ENCODE measurements at regions not wholly inside any gene's neighbourhood (a gene's known extent, or its start where the extent isn't known, plus 50 kb on each side); places are given as distances from the start of the nearest gene placed in this dataset.

DNA sequence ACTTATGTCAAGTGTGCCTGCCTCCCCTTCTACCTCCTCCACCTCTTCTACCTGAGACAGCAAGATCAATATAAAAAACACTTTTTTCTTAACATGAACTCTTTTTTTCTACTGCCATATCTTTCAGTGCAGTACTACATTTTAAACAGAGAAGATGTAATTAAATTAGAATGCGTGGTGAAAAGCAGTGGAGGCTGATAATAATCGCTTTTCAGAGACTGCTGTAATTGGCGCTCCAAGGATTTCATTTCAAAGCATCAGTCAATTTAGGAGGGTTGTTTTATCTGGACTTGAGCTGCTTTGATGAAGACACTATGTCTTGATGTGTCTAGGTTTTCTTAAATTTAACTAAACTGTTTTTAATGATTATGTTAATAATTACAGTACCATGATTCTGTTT, 85.3 kb upstream of the CRBN start:
- WGBS, 2 donors: 79% methylated on average over 3 of the region's 3 CpGs
- Histone ChIP-seq H3K9me3 (no peaks in the 10 kb centered on the region), H3K4me1 (no peaks in the 10 kb centered on the region), H3K27ac (no peak overlapping the region), H3K27me3 (peaks cover 0 to 9% (median 0%) of the 10 kb centered on the region in 7 donors), H3K4me3 (no peak overlapping the region), H3K36me3 (no peaks in the 10 kb centered on the region)
- no peak for DNase-seq
- ATAC-seq: no peak
- TF ChIP-seq, protein P1, sequence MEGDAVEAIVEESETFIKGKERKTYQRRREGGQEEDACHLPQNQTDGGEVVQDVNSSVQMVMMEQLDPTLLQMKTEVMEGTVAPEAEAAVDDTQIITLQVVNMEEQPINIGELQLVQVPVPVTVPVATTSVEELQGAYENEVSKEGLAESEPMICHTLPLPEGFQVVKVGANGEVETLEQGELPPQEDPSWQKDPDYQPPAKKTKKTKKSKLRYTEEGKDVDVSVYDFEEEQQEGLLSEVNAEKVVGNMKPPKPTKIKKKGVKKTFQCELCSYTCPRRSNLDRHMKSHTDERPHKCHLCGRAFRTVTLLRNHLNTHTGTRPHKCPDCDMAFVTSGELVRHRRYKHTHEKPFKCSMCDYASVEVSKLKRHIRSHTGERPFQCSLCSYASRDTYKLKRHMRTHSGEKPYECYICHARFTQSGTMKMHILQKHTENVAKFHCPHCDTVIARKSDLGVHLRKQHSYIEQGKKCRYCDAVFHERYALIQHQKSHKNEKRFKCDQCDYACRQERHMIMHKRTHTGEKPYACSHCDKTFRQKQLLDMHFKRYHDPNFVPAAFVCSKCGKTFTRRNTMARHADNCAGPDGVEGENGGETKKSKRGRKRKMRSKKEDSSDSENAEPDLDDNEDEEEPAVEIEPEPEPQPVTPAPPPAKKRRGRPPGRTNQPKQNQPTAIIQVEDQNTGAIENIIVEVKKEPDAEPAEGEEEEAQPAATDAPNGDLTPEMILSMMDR (IDR thresholded peaks at IDR 0.05): no peak
- intact Hi-C loops (cut with DNase I): no loop called here

DNA sequence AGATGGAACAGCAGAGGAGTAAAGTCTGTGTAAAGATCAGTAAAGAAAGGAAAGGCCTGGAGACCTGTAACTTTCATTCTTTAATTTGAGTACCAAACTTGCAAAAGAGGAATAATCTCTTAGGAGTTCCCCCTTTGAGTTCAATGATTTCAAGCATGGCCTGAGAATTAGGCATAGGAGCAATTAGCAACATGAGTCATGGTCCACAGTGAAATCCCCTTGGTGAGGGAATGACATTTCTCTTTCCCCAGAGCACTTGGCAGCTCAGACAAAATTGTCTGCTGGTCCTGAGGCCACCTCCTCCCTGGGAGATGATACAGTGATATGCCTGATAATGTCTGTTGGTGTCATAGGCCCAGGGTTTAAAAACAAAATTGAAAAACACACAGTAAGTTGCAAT, 81.4 kb upstream of the CRBN start:
- DNase-seq (no peak), ATAC-seq (no peak)
- no peaks in the 10 kb centered on the region for H3K4me1 ChIP-seq
- intact Hi-C loops (cut with DNase I): no loop called here
- TF ChIP-seq, protein P1 (IDR thresholded peaks at IDR 0.05): no peak
- H3K27me3 ChIP-seq: no peaks in the 10 kb centered on the region
- no peaks in the 10 kb centered on the region for H3K36me3 ChIP-seq
- no peak overlapping the region for H3K27ac ChIP-seq
- H3K4me3 ChIP-seq: no peak overlapping the region
- H3K9me3 ChIP-seq: no peaks in the 10 kb centered on the region

- Histone ChIP-seq H3K27ac (no peak overlapping the region), H3K4me3 (no peak overlapping the region), H3K36me3 (no peaks in the 10 kb centered on the region), H3K4me1 (no peaks in the 10 kb centered on the region), H3K9me3 (no peaks in the 10 kb centered on the region), H3K27me3 (no peaks in the 10 kb centered on the region)
- TF ChIP-seq, protein P1 (IDR thresholded peaks at IDR 0.05): no peak
- ATAC-seq (no peak), DNase-seq (no peak)
- WGBS, 2 donors: 64 to 73% methylated on average over 3 of the region's 3 CpGs
- intact Hi-C loops (cut with DNase I): no loop called here
Observed at GRCh38 chr3:3259181-3259580, 79.7 kb upstream of the CRBN start.

- WGBS, 2 donors: 81 to 82% methylated on average over 3 of the region's 3 CpGs
- no peaks in the 10 kb centered on the region for H3K27me3 ChIP-seq
- no peaks in the 10 kb centered on the region for H3K9me3 ChIP-seq
- H3K27ac ChIP-seq: no peak overlapping the region
- no peak overlapping the region for H3K4me3 ChIP-seq
- intact Hi-C loops (cut with DNase I): no loop called here
- ATAC-seq (no peak), DNase-seq (no peak)
- H3K36me3 ChIP-seq: no peaks in the 10 kb centered on the region
- TF ChIP-seq, protein P1 (IDR thresholded peaks at IDR 0.05): no peak
- H3K4me1 ChIP-seq: no peaks in the 10 kb centered on the region
Observed at GRCh38 chr3:3258281-3258680, 78.8 kb upstream of the CRBN start.

GRCh38 chr3:3241596-3241995, 62.1 kb upstream of the CRBN start:
- no peaks in the 10 kb centered on the region for H3K4me1 ChIP-seq
- no peak overlapping the region for H3K4me3 ChIP-seq
- TF ChIP-seq, protein P1 (IDR thresholded peaks at IDR 0.05): no peak
- intact Hi-C loops (cut with DNase I): no loop called here
- DNase-seq: no peak
- no peak overlapping the region for H3K27ac ChIP-seq
- no peak for ATAC-seq
- H3K9me3 ChIP-seq: no peaks in the 10 kb centered on the region
- H3K27me3 ChIP-seq: peaks cover 0 to 23% (median 0%) of the 10 kb centered on the region in 7 donors
- H3K36me3 ChIP-seq: no peaks in the 10 kb centered on the region
- 81 to 86% methylated on average over 4 of the region's 4 CpGs for WGBS, 2 donors
